ENCODE measurements at regions not wholly inside any gene's neighbourhood (a gene's known extent, or its start where the extent isn't known, plus 50 kb on each side); places are given as distances from the start of the nearest gene placed in this dataset.

GRCh38 chr1:30287976-30288375 lies 435.4 kb downstream of the MATN1 start:
- no peaks in the 10 kb centered on the region for H3K79me2 ChIP-seq (ENCODE audit: insufficient read depth, low read length)
- H3K4me1 ChIP-seq (ENCODE audit: insufficient read depth, low read length, poor library complexity, severe bottlenecking) = no peaks in the 10 kb centered on the region
- H3K9me2 ChIP-seq (replicated peaks; ENCODE audit: low read depth, low read length) = no peaks in the 10 kb centered on the region
- no peak overlapping the region for H3K9ac ChIP-seq (ENCODE audit: low read depth, low read length, poor library complexity, severe bottlenecking)
- no peak overlapping the region for H2AFZ ChIP-seq (ENCODE audit: low read length)
- H3K9me3 ChIP-seq (ENCODE audit: insufficient read depth, low read depth, low read length) = no peaks in the 10 kb centered on the region; the same call in 1 of the 2 replicates
- no peaks in the 10 kb centered on the region for H3K27me3 ChIP-seq (ENCODE audit: insufficient read depth, low read length, poor library complexity, severe bottlenecking)
- TF ChIP-seq CTCF (conservative IDR thresholded peaks at IDR 0.05; ENCODE audit: low read length) (no peak), EZH2phosphoT487 (IDR thresholded peaks at IDR 0.05; ENCODE audit: borderline replicate concordance) (no peak)
- no peaks in the 10 kb centered on the region for H3F3A ChIP-seq (ENCODE audit: low read depth)
- H3K4me2 ChIP-seq (ENCODE audit: low read depth, low read length, poor library complexity, severe bottlenecking) = no peak overlapping the region
- no peaks in the 10 kb centered on the region for H3K36me3 ChIP-seq (ENCODE audit: insufficient read depth, low read length)
- H4K20me1 ChIP-seq (ENCODE audit: insufficient read depth, low read length, poor library complexity, severe bottlenecking) = no peaks in the 10 kb centered on the region
- no peak overlapping the region for H3K4me3 ChIP-seq (ENCODE audit: low read length, poor library complexity, severe bottlenecking)

- no peaks in the 10 kb centered on the region for H4K20me1 ChIP-seq (ENCODE audit: insufficient read depth, low read length, poor library complexity, severe bottlenecking)
- no peaks in the 10 kb centered on the region for H3K36me3 ChIP-seq (ENCODE audit: insufficient read depth, low read length)
- no peak overlapping the region for H2AFZ ChIP-seq (ENCODE audit: low read length)
- H3K27me3 ChIP-seq (ENCODE audit: insufficient read depth, low read length, poor library complexity, severe bottlenecking) = no peaks in the 10 kb centered on the region
- H3K9ac ChIP-seq (ENCODE audit: low read depth, low read length, poor library complexity, severe bottlenecking) = no peak overlapping the region
- no peaks in the 10 kb centered on the region for H3K79me2 ChIP-seq (ENCODE audit: insufficient read depth, low read length)
- no peaks in the 10 kb centered on the region; the same call in 1 of the 2 replicates for H3K9me3 ChIP-seq (ENCODE audit: insufficient read depth, low read depth, low read length)
- no peak overlapping the region for H3K4me3 ChIP-seq (ENCODE audit: low read length, poor library complexity, severe bottlenecking)
- no peak for TF ChIP-seq EZH2phosphoT487 (IDR thresholded peaks at IDR 0.05; ENCODE audit: borderline replicate concordance)
- TF ChIP-seq CTCF (conservative IDR thresholded peaks at IDR 0.05; ENCODE audit: low read length) = no peak
- H3K4me2 ChIP-seq (ENCODE audit: low read depth, low read length, poor library complexity, severe bottlenecking) = no peak overlapping the region
- no peaks in the 10 kb centered on the region for H3K9me2 ChIP-seq (replicated peaks; ENCODE audit: low read depth, low read length)
- H3K4me1 ChIP-seq (ENCODE audit: insufficient read depth, low read length, poor library complexity, severe bottlenecking) = no peaks in the 10 kb centered on the region
- H3F3A ChIP-seq (ENCODE audit: low read depth) = no peaks in the 10 kb centered on the region
These were observed 436.2 kb downstream of the MATN1 start for GRCh38 chr1:30286988-30287839.

- H3K4me1 ChIP-seq (ENCODE audit: insufficient read depth, low read length, poor library complexity, severe bottlenecking) = no peaks in the 10 kb centered on the region
- H3K4me2 ChIP-seq (ENCODE audit: low read depth, low read length, poor library complexity, severe bottlenecking) = no peak overlapping the region
- no peaks in the 10 kb centered on the region for H3K36me3 ChIP-seq (ENCODE audit: insufficient read depth, low read length)
- no peaks in the 10 kb centered on the region for H3K9me2 ChIP-seq (replicated peaks; ENCODE audit: low read depth, low read length)
- no peaks in the 10 kb centered on the region; the same call in 1 of the 2 replicates for H3K9me3 ChIP-seq (ENCODE audit: insufficient read depth, low read depth, low read length)
- H4K20me1 ChIP-seq (ENCODE audit: insufficient read depth, low read length, poor library complexity, severe bottlenecking) = no peaks in the 10 kb centered on the region
- TF ChIP-seq CTCF (conservative IDR thresholded peaks at IDR 0.05; ENCODE audit: low read length) (no peak), EZH2phosphoT487 (IDR thresholded peaks at IDR 0.05; ENCODE audit: borderline replicate concordance) (no peak)
- H3K27me3 ChIP-seq (ENCODE audit: insufficient read depth, low read length, poor library complexity, severe bottlenecking) = no peaks in the 10 kb centered on the region
- H3F3A ChIP-seq (ENCODE audit: low read depth) = no peaks in the 10 kb centered on the region
- H3K4me3 ChIP-seq (ENCODE audit: low read length, poor library complexity, severe bottlenecking) = no peak overlapping the region
- H3K79me2 ChIP-seq (ENCODE audit: insufficient read depth, low read length) = no peaks in the 10 kb centered on the region
- no peak overlapping the region for H3K9ac ChIP-seq (ENCODE audit: low read depth, low read length, poor library complexity, severe bottlenecking)
- no peak overlapping the region for H2AFZ ChIP-seq (ENCODE audit: low read length)
These were observed 437.0 kb downstream of the MATN1 start for GRCh38 chr1:30286241-30286987.
